ENCODE measurements at regions not wholly inside any gene's neighbourhood (a gene's known extent, or its start where the extent isn't known, plus 50 kb on each side); places are given as distances from the start of the nearest gene placed in this dataset.

- DNase-seq: no peak
These were observed 67.2 kb upstream of the DLK1 start for GRCh38 chr14:100659345-100660001.

- DNase-seq: no peak
These were observed 66.2 kb upstream of the DLK1 start for GRCh38 chr14:100660498-100660881.

- no peak for DNase-seq
These were observed 65.6 kb upstream of the DLK1 start for GRCh38 chr14:100660882-100661635.

GRCh38 chr14:100662879-100663760, 63.6 kb upstream of the DLK1 start:
- peak; percentile 88 for DNase-seq

- DNase-seq: no peak
These were observed 63.0 kb upstream of the DLK1 start for GRCh38 chr14:100663761-100664052.

GRCh38 chr14:100664231-100664630, 62.5 kb upstream of the DLK1 start:
- no peak for DNase-seq

- DNase-seq: no peak
These were observed 61.7 kb upstream of the DLK1 start for GRCh38 chr14:100664841-100665510.

- DNase-seq: no peak
These were observed 61.1 kb upstream of the DLK1 start for GRCh38 chr14:100665511-100666032.

GRCh38 chr14:100666403-100666802, 60.3 kb upstream of the DLK1 start:
- no peak for DNase-seq

- DNase-seq: no peak
These were observed 59.8 kb upstream of the DLK1 start for GRCh38 chr14:100666851-100667250.

GRCh38 chr14:100667656-100668055, 59.0 kb upstream of the DLK1 start:
- no peak for DNase-seq

GRCh38 chr14:100668352-100668751, 58.3 kb upstream of the DLK1 start:
- no peak for DNase-seq

- DNase-seq: no peak
These were observed 57.7 kb upstream of the DLK1 start for GRCh38 chr14:100669011-100669412.

- no peak for DNase-seq
These were observed 57.2 kb upstream of the DLK1 start for GRCh38 chr14:100669468-100669867.

- no peak for DNase-seq
These were observed 56.5 kb upstream of the DLK1 start for GRCh38 chr14:100670017-100670752.

- no peak for DNase-seq
These were observed 56.0 kb upstream of the DLK1 start for GRCh38 chr14:100670753-100671049.

- DNase-seq: no peak
These were observed 55.2 kb upstream of the DLK1 start for GRCh38 chr14:100671386-100671901.

GRCh38 chr14:100671906-100672305, 54.8 kb upstream of the DLK1 start:
- DNase-seq: no peak

- no peak for DNase-seq
These were observed 53.4 kb upstream of the DLK1 start for GRCh38 chr14:100673085-100673806.

GRCh38 chr14:100673807-100674154, 52.9 kb upstream of the DLK1 start:
- DNase-seq: no peak

GRCh38 chr14:100674428-100674827, 52.3 kb upstream of the DLK1 start:
- DNase-seq: no peak

All from activated CD8-positive, alpha-beta memory T cell treated with anti-CD3 and anti-CD28 coated beads, Interleukin-2, amount 50 U/mL, for 48 hours (primary cell).